HL-60 (cell line): ENCODE measurements at regions not wholly inside any gene's neighbourhood (a gene's known extent, or its start where the extent isn't known, plus 50 kb on each side); places are given as distances from the start of the nearest gene placed in this dataset.

Experiments
- CTCF ChIP-seq: IDR thresholded peaks from one replicate; pipeline ENCODE4 v1.5.1; 2011; ENCODE audit warnings: low read length, control low read depth, inconsistent platforms; ENCODE audit not compliant: insufficient read depth
- GABPA ChIP-seq: IDR thresholded peaks from 2 replicates; pipeline ENCODE4 v1.6.1; 2012; ENCODE audit warnings: low read depth
- SPI1 ChIP-seq: IDR thresholded peaks from 2 replicates; pipeline ENCODE4 v1.6.1; 2012; ENCODE audit warnings: low read depth, mild to moderate bottlenecking, borderline replicate concordance

GRCh38 chr1:208528578-208529240, 284.5 kb upstream of the PLXNA2 start:
- TF ChIP-seq GABPA (no peak), CTCF (no peak), SPI1 (no peak)
